Suprapubic skin (tissue), 4 donors: ENCODE measurements at regions not wholly inside any gene's neighbourhood (a gene's known extent, or its start where the extent isn't known, plus 50 kb on each side); places are given as distances from the start of the nearest gene placed in this dataset.

Experiments used
- CTCF ChIP-seq, 2 donors: fragments of 200-600 bp in 1 of 2; fragments of 450-650 bp in 1 of 2; sonication (generic) in 1 of 2; IDR thresholded peaks; one replicate each; pipeline ENCODE4 v1.5.1; 2016 to 2019; ENCODE audit warnings: antibody characterized with exemption in 2 of 2, mild to moderate bottlenecking in 1 of 2, moderate library complexity in 1 of 2
- EP300 ChIP-seq: sonication (generic); formaldehyde crosslinking; IDR thresholded peaks from one replicate; pipeline ENCODE4 v1.6.1; 2017; ENCODE audit warnings: antibody characterized with exemption
- POLR2A ChIP-seq, 2 donors: fragments of 450-650 bp; IDR thresholded peaks; one replicate each; pipeline ENCODE4 v1.6.1; 2017; ENCODE audit warnings: antibody characterized with exemption in 2 of 2, mild to moderate bottlenecking in 2 of 2, moderate library complexity in 2 of 2
- POLR2AphosphoS5 ChIP-seq, 3 donors: sonication (generic); formaldehyde crosslinking; IDR thresholded peaks; one replicate each; pipeline ENCODE4 v1.6.1; 2017; ENCODE audit warnings: antibody characterized with exemption in 3 of 3

GRCh38 chr13:61010358-61010757 is 405.3 kb downstream of the PCDH20 start:
- TF ChIP-seq POLR2AphosphoS5 (IDR thresholded peaks at IDR 0.05), result no peak
- no peak for TF ChIP-seq CTCF (IDR thresholded peaks at IDR 0.05)
- TF ChIP-seq POLR2A (IDR thresholded peaks at IDR 0.05), result no peak
- TF ChIP-seq EP300, result no peak
